GM23338 (cell line): ENCODE measurements at regions not wholly inside any gene's neighbourhood (a gene's known extent, or its start where the extent isn't known, plus 50 kb on each side); places are given as distances from the start of the nearest gene placed in this dataset.

Source experiments
- ATAC-seq: fragments of 200-7000 bp; cut with Tn5 transposase; 3 replicates; pipeline ENCODE4 v1.9.1; 2020
- DNase-seq: peaks from one replicate; pipeline ENCODE4 v3.0.0-alpha.2; 2015; ENCODE audit warnings: low spot score
- H2AFZ ChIP-seq: fragments of 200-600 bp; sonication (generic); 2 replicates; pipeline ENCODE4 v1.8.0; 2016; ENCODE audit warnings: antibody characterized with exemption, mild to moderate bottlenecking, moderate library complexity
- H3F3A ChIP-seq: fragments of 200-600 bp; sonication (generic); replicated peaks from 2 replicates; pipeline ENCODE4 v1.8.0; 2017; ENCODE audit warnings: antibody characterized with exemption, mixed run types, low read depth
- H3K27ac ChIP-seq: fragments of 200-600 bp; sonication (generic); 2 replicates; pipeline ENCODE4 v1.6.1; 2016; ENCODE audit warnings: low read depth
- H3K27me3 ChIP-seq: fragments of 200-600 bp; sonication (generic); 2 replicates; pipeline ENCODE4 v1.8.0; 2016; ENCODE audit warnings: mild to moderate bottlenecking, mixed run types, moderate library complexity; ENCODE audit not compliant: insufficient read depth
- H3K36me3 ChIP-seq: fragments of 200-600 bp; sonication (generic); 2 replicates; pipeline ENCODE4 v1.8.0; 2016; ENCODE audit warnings: mild to moderate bottlenecking; ENCODE audit not compliant: insufficient read depth
- H3K4me1 ChIP-seq: fragments of 200-600 bp; sonication (generic); 2 replicates; pipeline ENCODE4 v1.8.0; 2016; ENCODE audit warnings: mild to moderate bottlenecking, moderate library complexity; ENCODE audit not compliant: insufficient read depth
- H3K4me2 ChIP-seq: fragments of 200-600 bp; sonication (generic); 2 replicates; pipeline ENCODE4 v1.7.1; 2017; ENCODE audit warnings: mixed run types
- H3K4me3 ChIP-seq: fragments of 200-600 bp; sonication (generic); 2 replicates; pipeline ENCODE4 v1.6.1; 2016; ENCODE audit warnings: mixed run types
- H3K79me2 ChIP-seq: fragments of 200-600 bp; sonication (generic); replicated peaks from 2 replicates; pipeline ENCODE4 v1.8.0; 2017; ENCODE audit warnings: mild to moderate bottlenecking; ENCODE audit not compliant: insufficient read depth
- H3K9me2 ChIP-seq: fragments of 200-600 bp; sonication (generic); 2 replicates; pipeline ENCODE4 v1.8.0; 2017; ENCODE audit not compliant: insufficient read depth
- H4K20me1 ChIP-seq: fragments of 200-600 bp; sonication (generic); replicated peaks from 2 replicates; pipeline ENCODE4 v1.8.0; 2017; ENCODE audit warnings: mild to moderate bottlenecking; ENCODE audit not compliant: insufficient read depth
- H3K27ac Mint-ChIP-seq: 2 replicates; pipeline ENCODE4 v1.8.0; 2020; ENCODE audit warnings: inconsistent platforms, mild to moderate bottlenecking, moderate library complexity, mixed read lengths
- H3K27me3 Mint-ChIP-seq: 3 replicates; pipeline ENCODE4 v1.8.0; 2022; ENCODE audit warnings: low read depth, mild to moderate bottlenecking, moderate library complexity, mixed read lengths, inconsistent platforms; ENCODE audit not compliant: insufficient read depth, poor library complexity
- H3K36me3 Mint-ChIP-seq: 3 replicates; pipeline ENCODE4 v1.8.0; 2021; ENCODE audit warnings: low read depth, mild to moderate bottlenecking, inconsistent platforms, moderate library complexity, mixed read lengths
- H3K4me1 Mint-ChIP-seq: 3 replicates; pipeline ENCODE4 v1.8.0; 2020; ENCODE audit warnings: mild to moderate bottlenecking, inconsistent platforms, mixed read lengths
- H3K4me3 Mint-ChIP-seq: 3 replicates; pipeline ENCODE4 v1.8.0; 2021; ENCODE audit warnings: moderate library complexity, mild to moderate bottlenecking, inconsistent platforms, mixed read lengths
- H3K9me3 Mint-ChIP-seq: 3 replicates; pipeline ENCODE4 v1.8.0; 2020; ENCODE audit warnings: moderate library complexity, mild to moderate bottlenecking, inconsistent platforms, mixed read lengths
- CREB1 ChIP-seq: fragments of 250-450 bp; sonication (Bioruptor Pico); IDR thresholded peaks from 2 replicates; pipeline ENCODE4 v1.5.0; 2020; ENCODE audit warnings: low read depth, mild to moderate bottlenecking, moderate library complexity
- EZH2phosphoT487 ChIP-seq: fragments of 200-600 bp; sonication (generic); IDR thresholded peaks from one replicate; pipeline ENCODE4 v1.8.1; 2018; ENCODE audit warnings: antibody characterized with exemption; ENCODE audit not compliant: unreplicated experiment
- JUNB ChIP-seq: IDR thresholded peaks from one replicate; pipeline ENCODE4 v1.6.1; 2016; ENCODE audit warnings: antibody characterized with exemption; ENCODE audit not compliant: unreplicated experiment
- NANOG ChIP-seq: IDR thresholded peaks from 2 replicates; pipeline ENCODE4 v1.6.1; 2016; ENCODE audit warnings: antibody characterized with exemption, borderline replicate concordance
- STAT1 ChIP-seq: IDR thresholded peaks from one replicate; pipeline ENCODE4 v1.6.1; 2016; ENCODE audit warnings: antibody characterized with exemption; ENCODE audit not compliant: unreplicated experiment
- ZNF114 ChIP-seq: fragments of 250-450 bp; sonication (Bioruptor Pico); IDR thresholded peaks from 2 replicates; pipeline ENCODE4 v1.5.0; 2020; ENCODE audit warnings: mild to moderate bottlenecking, moderate library complexity
- TF ChIP-seq, protein P1 (sequence below): IDR thresholded peaks from one replicate; pipeline ENCODE4 v1.6.1; 2018; ENCODE audit warnings: antibody characterized with exemption; ENCODE audit not compliant: unreplicated experiment
- TF ChIP-seq, protein P2 (sequence below): IDR thresholded peaks from 2 replicates; pipeline ENCODE4 v1.6.1; 2016; ENCODE audit warnings: antibody characterized with exemption
- TF ChIP-seq, protein P3 (sequence below), 2 experiments: fragments of 200-600 bp in 1 of 2; sonication (generic) in 1 of 2; conservative IDR thresholded peaks; 2 replicates each; pipeline versions ENCODE4 v1.5.1 to v1.6.1; 2016 to 2017; ENCODE audit warnings: antibody characterized with exemption in 2 of 2, low read depth in 2 of 2, mild to moderate bottlenecking in 2 of 2, moderate library complexity in 1 of 2
- TF ChIP-seq, protein P4 (sequence below): fragments of 250-450 bp; sonication (Bioruptor Pico); IDR thresholded peaks from 2 replicates; pipeline ENCODE4 v1.5.0; 2020; ENCODE audit warnings: mild to moderate bottlenecking, moderate library complexity

DNA sequence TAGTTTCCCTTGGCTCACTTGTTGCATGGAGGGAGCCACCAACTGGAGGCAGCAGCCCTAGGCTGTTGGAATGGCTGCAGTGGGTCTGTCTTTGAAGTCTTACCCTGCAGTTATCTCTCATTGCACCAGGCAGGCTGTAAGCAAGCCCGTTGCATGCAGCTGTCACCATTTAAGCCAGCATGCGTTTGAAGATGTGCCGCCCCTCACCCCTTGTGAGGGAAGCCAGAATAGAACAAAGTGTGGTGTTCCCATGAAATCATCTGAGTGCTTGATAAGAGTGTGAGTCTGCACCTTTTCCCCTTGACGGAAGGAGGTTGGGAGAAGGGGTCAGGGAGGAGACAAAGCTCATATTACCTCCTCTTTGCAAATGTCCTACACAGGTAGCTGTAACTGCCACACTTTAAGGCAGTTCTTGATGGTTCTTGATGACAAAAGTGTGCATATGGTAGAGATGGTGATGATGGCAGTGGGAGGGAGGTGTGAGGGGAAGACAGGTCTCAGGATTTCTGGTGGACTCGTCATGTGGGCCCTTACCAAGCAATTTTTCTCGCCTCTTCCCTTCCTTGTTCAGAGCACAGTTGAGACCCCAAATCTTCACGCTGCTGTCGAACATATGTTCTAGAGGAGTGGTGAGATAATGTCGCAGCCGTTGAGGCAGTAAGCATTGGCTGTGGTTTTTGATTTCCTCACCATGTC, 191.4 kb upstream of the LEF1 start (continued):
- TF ChIP-seq STAT1: no peak
- TF ChIP-seq CREB1 (CRISPR knock-in tag): no peak
- TF ChIP-seq ZNF114 (CRISPR knock-in tag): no peak
- TF ChIP-seq NANOG: no peak
- TF ChIP-seq, protein P1, sequence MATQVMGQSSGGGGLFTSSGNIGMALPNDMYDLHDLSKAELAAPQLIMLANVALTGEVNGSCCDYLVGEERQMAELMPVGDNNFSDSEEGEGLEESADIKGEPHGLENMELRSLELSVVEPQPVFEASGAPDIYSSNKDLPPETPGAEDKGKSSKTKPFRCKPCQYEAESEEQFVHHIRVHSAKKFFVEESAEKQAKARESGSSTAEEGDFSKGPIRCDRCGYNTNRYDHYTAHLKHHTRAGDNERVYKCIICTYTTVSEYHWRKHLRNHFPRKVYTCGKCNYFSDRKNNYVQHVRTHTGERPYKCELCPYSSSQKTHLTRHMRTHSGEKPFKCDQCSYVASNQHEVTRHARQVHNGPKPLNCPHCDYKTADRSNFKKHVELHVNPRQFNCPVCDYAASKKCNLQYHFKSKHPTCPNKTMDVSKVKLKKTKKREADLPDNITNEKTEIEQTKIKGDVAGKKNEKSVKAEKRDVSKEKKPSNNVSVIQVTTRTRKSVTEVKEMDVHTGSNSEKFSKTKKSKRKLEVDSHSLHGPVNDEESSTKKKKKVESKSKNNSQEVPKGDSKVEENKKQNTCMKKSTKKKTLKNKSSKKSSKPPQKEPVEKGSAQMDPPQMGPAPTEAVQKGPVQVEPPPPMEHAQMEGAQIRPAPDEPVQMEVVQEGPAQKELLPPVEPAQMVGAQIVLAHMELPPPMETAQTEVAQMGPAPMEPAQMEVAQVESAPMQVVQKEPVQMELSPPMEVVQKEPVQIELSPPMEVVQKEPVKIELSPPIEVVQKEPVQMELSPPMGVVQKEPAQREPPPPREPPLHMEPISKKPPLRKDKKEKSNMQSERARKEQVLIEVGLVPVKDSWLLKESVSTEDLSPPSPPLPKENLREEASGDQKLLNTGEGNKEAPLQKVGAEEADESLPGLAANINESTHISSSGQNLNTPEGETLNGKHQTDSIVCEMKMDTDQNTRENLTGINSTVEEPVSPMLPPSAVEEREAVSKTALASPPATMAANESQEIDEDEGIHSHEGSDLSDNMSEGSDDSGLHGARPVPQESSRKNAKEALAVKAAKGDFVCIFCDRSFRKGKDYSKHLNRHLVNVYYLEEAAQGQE: no peak
- TF ChIP-seq JUNB: no peak
- no peak for TF ChIP-seq EZH2phosphoT487
- TF ChIP-seq, protein P2, sequence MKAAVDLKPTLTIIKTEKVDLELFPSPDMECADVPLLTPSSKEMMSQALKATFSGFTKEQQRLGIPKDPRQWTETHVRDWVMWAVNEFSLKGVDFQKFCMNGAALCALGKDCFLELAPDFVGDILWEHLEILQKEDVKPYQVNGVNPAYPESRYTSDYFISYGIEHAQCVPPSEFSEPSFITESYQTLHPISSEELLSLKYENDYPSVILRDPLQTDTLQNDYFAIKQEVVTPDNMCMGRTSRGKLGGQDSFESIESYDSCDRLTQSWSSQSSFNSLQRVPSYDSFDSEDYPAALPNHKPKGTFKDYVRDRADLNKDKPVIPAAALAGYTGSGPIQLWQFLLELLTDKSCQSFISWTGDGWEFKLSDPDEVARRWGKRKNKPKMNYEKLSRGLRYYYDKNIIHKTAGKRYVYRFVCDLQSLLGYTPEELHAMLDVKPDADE: no peak

DNA sequence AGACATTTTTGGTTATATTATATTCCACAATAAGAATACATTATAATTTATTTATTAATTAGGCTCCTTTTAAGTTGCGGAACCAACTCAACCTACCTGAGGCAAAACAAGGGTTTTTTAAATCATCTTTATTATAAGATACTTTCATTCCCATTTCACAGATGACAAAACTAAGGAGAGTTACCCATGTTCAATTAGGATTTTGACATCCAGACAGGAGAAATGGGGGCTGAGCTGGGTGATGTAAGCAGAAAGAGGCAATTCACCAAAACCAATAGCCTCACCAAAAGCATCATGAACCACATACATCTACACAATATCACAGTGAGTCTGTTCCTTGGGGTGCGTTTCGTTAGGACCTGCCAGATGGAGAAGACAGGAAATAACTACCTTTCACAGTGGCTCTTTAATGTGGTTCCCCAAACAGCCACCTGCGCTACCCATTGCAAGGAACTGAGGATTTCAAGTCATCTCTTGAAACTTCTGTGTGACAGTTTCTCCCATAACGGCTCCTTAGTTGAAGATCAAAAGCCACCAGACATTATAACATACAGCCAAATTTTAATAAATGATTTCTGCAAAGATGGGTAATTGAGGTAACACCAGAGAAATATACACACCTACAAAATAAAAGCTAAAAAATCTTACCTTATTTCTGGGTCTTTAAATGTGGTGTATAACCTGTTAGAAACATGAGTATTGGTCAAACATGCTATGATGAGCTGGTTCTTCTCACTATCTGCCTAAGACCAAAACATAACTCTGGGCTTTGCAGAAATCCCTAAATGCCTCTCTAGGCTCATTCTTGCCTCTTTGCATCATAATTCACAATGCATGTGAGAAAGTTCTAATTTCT, 190.6 kb upstream of the LEF1 start:
- Histone ChIP-seq H2AFZ (no peak overlapping the region), H3K27ac (no peak overlapping the region), H3K9me2 (peaks cover 5% of the 10 kb centered on the region), H3F3A (no peaks in the 10 kb centered on the region), H3K4me1 (peaks cover 15% of the 10 kb centered on the region), H3K4me2 (no peak overlapping the region), H4K20me1 (no peaks in the 10 kb centered on the region), H3K36me3 (no peaks in the 10 kb centered on the region), H3K4me3 (no peak overlapping the region), H3K27me3 (no peaks in the 10 kb centered on the region), H3K79me2 (no peaks in the 10 kb centered on the region)
- H3K36me3 Mint-ChIP-seq: no peaks in the 10 kb centered on the region
- ATAC-seq (no peak), DNase-seq (no peak)
- H3K9me3 Mint-ChIP-seq: no peaks in the 10 kb centered on the region
- H3K27ac Mint-ChIP-seq: no peak overlapping the region
- peaks cover 22% of the 10 kb centered on the region for H3K4me1 Mint-ChIP-seq
- H3K4me3 Mint-ChIP-seq: no peak overlapping the region
- H3K27me3 Mint-ChIP-seq: peaks cover 8% of the 10 kb centered on the region
- no peak for TF ChIP-seq NANOG
- TF ChIP-seq, protein P3, sequence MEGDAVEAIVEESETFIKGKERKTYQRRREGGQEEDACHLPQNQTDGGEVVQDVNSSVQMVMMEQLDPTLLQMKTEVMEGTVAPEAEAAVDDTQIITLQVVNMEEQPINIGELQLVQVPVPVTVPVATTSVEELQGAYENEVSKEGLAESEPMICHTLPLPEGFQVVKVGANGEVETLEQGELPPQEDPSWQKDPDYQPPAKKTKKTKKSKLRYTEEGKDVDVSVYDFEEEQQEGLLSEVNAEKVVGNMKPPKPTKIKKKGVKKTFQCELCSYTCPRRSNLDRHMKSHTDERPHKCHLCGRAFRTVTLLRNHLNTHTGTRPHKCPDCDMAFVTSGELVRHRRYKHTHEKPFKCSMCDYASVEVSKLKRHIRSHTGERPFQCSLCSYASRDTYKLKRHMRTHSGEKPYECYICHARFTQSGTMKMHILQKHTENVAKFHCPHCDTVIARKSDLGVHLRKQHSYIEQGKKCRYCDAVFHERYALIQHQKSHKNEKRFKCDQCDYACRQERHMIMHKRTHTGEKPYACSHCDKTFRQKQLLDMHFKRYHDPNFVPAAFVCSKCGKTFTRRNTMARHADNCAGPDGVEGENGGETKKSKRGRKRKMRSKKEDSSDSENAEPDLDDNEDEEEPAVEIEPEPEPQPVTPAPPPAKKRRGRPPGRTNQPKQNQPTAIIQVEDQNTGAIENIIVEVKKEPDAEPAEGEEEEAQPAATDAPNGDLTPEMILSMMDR (conservative IDR thresholded peaks at IDR 0.05; ENCODE audit: low read depth in 2 of 2): no peak
- no peak for TF ChIP-seq ZNF114 (CRISPR knock-in tag)
- TF ChIP-seq, protein P4, sequence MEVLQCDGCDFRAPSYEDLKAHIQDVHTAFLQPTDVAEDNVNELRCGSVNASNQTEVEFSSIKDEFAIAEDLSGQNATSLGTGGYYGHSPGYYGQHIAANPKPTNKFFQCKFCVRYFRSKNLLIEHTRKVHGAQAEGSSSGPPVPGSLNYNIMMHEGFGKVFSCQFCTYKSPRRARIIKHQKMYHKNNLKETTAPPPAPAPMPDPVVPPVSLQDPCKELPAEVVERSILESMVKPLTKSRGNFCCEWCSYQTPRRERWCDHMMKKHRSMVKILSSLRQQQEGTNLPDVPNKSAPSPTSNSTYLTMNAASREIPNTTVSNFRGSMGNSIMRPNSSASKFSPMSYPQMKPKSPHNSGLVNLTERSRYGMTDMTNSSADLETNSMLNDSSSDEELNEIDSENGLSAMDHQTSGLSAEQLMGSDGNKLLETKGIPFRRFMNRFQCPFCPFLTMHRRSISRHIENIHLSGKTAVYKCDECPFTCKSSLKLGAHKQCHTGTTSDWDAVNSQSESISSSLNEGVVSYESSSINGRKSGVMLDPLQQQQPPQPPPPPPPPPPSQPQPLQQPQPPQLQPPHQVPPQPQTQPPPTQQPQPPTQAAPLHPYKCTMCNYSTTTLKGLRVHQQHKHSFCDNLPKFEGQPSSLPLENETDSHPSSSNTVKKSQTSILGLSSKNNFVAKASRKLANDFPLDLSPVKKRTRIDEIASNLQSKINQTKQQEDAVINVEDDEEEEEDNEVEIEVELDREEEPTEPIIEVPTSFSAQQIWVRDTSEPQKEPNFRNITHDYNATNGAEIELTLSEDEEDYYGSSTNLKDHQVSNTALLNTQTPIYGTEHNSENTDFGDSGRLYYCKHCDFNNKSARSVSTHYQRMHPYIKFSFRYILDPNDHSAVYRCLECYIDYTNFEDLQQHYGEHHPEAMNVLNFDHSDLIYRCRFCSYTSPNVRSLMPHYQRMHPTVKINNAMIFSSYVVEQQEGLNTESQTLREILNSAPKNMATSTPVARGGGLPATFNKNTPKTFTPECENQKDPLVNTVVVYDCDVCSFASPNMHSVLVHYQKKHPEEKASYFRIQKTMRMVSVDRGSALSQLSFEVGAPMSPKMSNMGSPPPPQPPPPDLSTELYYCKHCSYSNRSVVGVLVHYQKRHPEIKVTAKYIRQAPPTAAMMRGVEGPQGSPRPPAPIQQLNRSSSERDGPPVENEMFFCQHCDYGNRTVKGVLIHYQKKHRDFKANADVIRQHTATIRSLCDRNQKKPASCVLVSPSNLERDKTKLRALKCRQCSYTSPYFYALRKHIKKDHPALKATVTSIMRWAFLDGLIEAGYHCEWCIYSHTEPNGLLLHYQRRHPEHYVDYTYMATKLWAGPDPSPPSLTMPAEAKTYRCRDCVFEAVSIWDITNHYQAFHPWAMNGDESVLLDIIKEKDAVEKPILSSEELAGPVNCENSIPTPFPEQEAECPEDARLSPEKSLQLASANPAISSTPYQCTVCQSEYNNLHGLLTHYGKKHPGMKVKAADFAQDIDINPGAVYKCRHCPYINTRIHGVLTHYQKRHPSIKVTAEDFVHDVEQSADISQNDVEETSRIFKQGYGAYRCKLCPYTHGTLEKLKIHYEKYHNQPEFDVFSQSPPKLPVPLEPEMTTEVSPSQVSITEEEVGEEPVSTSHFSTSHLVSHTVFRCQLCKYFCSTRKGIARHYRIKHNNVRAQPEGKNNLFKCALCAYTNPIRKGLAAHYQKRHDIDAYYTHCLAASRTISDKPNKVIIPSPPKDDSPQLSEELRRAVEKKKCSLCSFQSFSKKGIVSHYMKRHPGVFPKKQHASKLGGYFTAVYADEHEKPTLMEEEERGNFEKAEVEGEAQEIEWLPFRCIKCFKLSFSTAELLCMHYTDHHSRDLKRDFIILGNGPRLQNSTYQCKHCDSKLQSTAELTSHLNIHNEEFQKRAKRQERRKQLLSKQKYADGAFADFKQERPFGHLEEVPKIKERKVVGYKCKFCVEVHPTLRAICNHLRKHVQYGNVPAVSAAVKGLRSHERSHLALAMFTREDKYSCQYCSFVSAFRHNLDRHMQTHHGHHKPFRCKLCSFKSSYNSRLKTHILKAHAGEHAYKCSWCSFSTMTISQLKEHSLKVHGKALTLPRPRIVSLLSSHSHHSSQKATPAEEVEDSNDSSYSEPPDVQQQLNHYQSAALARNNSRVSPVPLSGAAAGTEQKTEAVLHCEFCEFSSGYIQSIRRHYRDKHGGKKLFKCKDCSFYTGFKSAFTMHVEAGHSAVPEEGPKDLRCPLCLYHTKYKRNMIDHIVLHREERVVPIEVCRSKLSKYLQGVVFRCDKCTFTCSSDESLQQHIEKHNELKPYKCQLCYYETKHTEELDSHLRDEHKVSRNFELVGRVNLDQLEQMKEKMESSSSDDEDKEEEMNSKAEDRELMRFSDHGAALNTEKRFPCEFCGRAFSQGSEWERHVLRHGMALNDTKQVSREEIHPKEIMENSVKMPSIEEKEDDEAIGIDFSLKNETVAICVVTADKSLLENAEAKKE (CRISPR knock-in tag): no peak
- no peak for TF ChIP-seq STAT1
- no peak for TF ChIP-seq JUNB
- TF ChIP-seq CREB1 (CRISPR knock-in tag): no peak
